ENCODE measurements at regions not wholly inside any gene's neighbourhood (a gene's known extent, or its start where the extent isn't known, plus 50 kb on each side); places are given as distances from the start of the nearest gene placed in this dataset.
A peak's percentile ranks its signal among the peaks of the same experiment; 100 is the strongest.

GRCh38 chr4:71691416-71692073 is 92.3 kb downstream of the GC start:
- DNase-seq (ENCODE audit: low spot score) (no peak), ATAC-seq (peak; percentile 88)

DNA sequence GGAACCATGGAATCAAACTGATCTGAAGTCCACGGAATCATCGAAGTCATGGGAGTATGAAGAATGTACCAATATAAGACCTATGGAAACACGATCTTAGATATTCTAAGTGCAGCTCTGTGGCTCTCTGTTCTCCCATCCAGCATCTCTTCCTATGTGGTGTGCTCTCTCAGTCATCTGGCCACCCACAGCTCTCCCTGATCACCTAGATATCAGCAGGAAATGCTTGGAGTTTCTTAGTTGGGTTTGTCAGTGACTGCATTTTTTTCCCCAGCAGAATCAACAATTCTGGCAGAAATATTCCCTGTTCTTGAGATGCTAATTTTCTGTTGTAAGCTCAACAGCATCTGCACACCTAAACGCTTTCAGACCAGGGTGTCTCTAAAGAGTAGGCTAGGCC is 94.1 kb downstream of the GC start:
- no peak for ATAC-seq

DNA sequence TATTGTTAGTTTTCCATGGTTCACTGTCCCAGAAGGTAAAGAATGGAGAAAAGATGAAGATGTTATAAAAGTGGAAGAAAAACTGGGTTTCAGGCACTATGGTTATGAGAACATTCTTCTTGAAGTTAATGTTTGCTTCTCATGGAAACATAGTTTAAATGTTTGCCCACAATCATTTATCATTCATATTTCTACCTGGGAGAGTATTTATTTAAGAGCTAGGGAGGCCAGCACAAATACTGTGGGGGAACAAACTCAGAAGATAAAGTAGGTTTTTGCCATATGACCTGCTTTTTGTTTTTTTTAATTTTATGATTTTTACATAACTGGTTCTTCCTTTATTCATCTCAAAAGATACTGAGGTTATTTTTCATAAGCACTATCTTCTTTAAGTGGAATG is 96.8 kb downstream of the GC start:
- ATAC-seq: no peak

More for the DNA sequence above, 94.1 kb downstream of the GC start:
- no peak for DNase-seq (ENCODE audit: low spot score)

DNA sequence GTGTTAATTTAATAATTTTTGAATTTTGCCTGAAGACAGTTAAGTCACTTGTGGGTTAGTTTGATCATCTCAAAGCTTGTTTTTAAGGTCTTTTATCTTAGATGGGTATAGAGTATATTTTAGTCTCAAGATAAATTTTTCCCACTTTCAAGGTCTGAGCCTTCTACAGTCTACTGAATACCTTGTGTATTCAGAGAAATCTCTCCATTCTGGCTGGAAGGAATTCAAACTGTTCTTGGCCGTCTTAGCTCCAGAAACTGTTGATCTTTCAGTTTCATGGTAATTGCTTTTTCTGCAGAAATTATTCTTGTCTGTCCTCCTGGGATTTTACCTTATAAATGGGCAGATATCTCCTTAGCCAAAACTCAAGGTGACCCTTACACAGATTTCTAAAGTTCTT is 97.9 kb downstream of the GC start:
- ATAC-seq (no peak), DNase-seq (ENCODE audit: low spot score) (no peak)

More for the DNA sequence above, 96.8 kb downstream of the GC start:
- DNase-seq (ENCODE audit: low spot score): no peak

GRCh38 chr4:71683309-71683708 is 100.6 kb downstream of the GC start:
- ATAC-seq (no peak), DNase-seq (ENCODE audit: low spot score) (no peak)

GRCh38 chr4:71680706-71681105 is 103.2 kb downstream of the GC start:
- ATAC-seq (no peak), DNase-seq (ENCODE audit: low spot score) (no peak)

- ATAC-seq: no peak
- DNase-seq (ENCODE audit: low spot score): no peak
Measured at GRCh38 chr4:71677568-71677967, 106.3 kb downstream of the GC start.

DNA sequence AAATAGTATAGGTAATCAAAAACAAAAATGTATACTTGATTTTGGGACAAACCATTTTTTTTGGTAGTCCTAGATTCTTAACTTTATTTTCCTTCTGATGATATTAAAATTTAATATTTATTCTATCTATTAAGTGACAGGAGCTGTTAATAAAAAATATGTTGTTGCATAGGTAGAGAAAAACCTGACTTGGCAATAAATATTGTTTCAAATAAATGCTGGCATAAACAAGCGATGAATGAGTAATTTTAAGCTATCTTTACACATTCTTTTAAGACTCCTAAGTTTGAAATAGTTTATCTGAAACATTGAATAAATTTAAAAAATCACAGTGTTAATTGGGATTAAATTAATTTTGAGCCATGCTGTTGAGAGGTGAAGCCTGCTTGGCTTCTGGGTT is 114.6 kb downstream of the GC start:
- no peak for DNase-seq (ENCODE audit: low spot score)

DNA sequence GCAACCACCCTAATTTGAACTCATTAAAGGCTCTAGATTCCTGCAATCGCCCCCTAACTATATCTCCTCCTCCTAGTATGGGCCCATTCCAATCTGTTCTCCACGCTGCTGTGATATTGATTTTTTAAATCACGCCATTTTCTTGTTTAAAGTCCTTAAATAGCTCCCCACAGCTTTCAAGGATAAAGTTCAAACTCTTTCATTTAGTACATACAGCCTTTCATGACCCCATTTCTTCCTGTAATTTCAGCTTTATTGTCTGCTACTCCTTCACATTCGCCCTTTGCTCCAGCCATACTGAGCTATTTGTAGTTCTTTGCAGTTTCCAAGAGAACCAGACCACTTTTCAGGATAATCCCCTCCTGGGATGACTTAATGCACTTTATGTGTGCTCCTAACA is 118.5 kb downstream of the GC start:
- ATAC-seq (peak; percentile 28), DNase-seq (ENCODE audit: low spot score) (no peak)

More for the DNA sequence above, 114.6 kb downstream of the GC start:
- ATAC-seq: no peak

DNA sequence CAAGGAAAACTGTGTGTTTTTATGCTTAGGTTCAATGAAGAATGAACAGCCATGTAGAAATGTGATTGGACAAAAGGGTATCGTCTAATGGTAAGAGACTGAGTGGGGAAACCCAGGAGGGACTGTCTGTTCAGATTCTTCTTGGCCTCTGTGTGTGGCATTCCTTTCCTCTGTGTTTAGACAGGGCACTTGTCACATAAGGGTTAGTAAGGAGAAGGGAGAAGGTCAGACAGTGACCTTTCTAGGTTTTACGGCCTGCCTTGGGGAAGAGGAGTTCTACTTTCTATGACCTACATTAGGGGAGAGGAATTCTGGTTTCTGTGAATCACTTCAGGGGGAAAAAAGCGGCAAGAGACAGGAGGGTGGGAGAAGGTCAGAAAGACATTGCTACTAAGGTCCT is 119.5 kb downstream of the GC start:
- DNase-seq (ENCODE audit: low spot score) (no peak), ATAC-seq (no peak)

DNA sequence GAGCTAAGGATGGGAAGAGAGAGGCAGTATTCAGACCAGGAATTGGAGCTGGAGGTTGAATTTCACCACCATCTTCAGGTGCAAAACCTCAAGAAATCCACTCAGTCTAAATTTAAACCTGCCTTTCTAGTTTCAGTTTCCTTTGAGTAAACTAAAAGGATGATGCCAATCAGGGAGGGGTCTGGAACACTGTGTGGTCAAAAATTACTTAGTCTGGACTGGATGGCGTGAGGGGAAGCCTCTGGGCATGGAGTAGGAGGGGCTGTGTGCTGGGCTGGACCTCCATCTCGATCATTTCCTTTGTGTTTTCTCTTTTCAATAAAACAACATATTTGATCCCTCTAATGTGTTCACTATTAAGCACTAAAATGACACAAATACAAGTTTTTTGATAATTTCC is 120.1 kb downstream of the GC start:
- ATAC-seq: no peak

GRCh38 chr4:71659979-71660378 is 123.9 kb downstream of the GC start:
- ATAC-seq: no peak
- no peak for DNase-seq (ENCODE audit: low spot score)

More for the DNA sequence above, 120.1 kb downstream of the GC start:
- no peak for DNase-seq (ENCODE audit: low spot score)

GRCh38 chr4:71648923-71649322 is 135.0 kb downstream of the GC start:
- DNase-seq (ENCODE audit: low spot score) (no peak), ATAC-seq (no peak)

DNA sequence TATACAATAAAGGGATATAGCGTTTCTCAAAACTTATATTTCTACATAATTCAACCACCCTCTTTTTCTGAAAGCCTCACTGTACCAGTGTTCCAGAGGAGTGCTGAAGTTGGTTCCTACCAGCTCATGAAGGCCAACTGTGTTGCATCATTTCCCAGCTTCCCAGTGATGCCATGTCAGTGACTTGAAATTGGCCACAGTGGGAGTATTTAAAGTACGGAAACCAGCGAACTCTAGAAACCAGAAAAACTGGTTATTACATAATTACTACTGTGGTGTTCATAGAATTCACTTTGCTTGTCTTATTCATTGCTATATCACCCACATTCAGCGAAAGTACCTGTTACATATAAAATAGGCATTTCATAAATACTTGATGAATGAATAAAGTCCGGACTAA is 135.4 kb downstream of the GC start:
- ATAC-seq: no peak

DNA sequence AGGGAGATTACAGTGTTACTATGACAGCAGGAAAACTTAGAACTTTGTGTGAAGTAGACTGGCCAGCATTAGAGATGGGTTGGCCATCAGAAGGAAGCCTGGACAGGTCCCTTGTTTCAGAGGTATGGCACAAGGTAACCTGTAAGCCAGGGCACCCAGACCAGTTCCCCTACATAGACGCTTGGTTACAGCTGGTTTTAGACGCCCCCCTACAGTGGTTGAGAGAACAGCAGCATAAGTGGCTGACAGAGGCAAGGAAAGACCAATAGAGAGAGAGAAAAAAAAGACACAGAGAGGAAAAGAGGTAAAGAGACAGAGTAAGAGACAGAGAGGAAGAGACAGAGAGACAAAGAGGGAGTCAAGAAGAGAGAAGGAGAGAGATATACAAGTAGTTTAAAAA is 144.5 kb downstream of the GC start:
- no peak for ATAC-seq
- no peak for DNase-seq (ENCODE audit: low spot score)

More for the DNA sequence above, 135.4 kb downstream of the GC start:
- no peak for DNase-seq (ENCODE audit: low spot score)

- DNase-seq (ENCODE audit: low spot score) (no peak), ATAC-seq (no peak)
Measured at GRCh38 chr4:71635139-71635748, 148.6 kb downstream of the GC start.

DNA sequence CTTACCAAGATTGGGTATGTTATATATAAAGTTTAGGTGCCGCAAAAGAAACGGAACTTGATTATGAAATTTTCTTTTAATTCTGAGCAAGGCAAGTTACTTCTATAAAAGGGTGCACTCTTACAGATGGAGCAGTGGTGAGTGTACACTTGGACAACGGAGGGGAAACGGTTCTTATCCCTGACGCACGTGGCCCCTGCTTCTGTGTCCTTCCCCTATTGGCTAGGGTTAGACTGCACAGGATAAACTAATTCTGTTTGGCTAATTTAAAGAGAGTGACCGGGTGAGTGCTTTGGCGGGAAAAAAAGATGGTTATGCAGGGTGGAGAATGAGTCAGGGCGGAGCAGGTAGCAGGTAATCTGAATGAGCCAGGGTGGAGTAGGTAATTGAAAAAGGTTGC is 149.5 kb downstream of the GC start:
- DNase-seq (ENCODE audit: low spot score): no peak
- ATAC-seq: no peak

DNA sequence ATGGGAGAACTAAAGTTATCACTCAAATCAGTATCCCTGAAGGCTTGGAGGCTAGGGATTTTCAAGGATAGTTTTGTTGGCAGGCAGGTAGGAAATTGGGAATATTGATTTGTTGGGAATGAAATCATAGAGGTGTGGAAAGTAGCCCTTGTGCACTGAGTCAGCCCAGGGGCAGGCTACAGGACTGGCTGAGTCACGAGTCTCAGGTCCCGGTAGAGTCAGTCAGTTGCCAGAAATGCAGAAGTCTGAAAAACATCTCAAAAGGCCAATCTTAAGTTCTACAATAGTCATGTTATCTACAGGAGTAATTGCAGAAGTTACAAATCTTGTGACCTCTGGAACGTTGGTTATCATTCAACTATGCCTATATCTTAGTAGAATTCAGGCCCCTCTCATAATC is 153.1 kb downstream of the GC start:
- ATAC-seq (no peak), DNase-seq (ENCODE audit: low spot score) (no peak)

- no peak for DNase-seq (ENCODE audit: low spot score)
Measured at GRCh38 chr4:71625005-71625404, 158.9 kb downstream of the GC start.

More at GRCh38 chr4:71625005-71625404, 158.9 kb downstream of the GC start:
- no peak for ATAC-seq
